Hematopoietic multipotent progenitor cell treated with erythropoietin and hydrocortisone succinate and interleukin-3 and kit ligand, for 4 days (in vitro differentiated cells): ENCODE measurements at regions not wholly inside any gene's neighbourhood (a gene's known extent, or its start where the extent isn't known, plus 50 kb on each side); places are given as distances from the start of the nearest gene placed in this dataset.
"Not testable (repeated sequence)": the region's sequence is repeated elsewhere in the genome, so short reads cannot be mapped to it uniquely, and the experiment has no call there.

ENCODE experiments used
- DNase-seq: peaks from one replicate; pipeline ENCODE4 v3.0.0-alpha.2; 2015

DNA sequence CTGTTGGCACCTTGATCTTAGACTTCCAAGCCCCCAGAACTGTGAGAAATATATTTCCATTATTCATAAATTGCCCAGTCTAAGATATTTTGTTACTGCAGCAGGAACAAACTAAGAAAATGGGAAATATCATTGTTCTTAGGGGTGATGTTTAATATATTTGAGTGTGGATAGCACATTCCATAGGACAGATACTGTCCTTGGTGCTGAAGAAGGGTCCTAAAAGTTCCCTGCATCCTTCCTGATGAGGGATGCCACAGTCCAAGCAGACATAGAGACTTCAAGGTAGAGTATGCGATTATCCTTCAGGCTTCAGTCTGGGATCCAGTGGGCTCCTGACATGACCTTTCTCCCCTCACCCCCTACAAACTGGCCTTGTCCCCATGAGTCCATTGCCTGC, 689.0 kb downstream of the TDRD15 start:
- no peak for DNase-seq

DNA sequence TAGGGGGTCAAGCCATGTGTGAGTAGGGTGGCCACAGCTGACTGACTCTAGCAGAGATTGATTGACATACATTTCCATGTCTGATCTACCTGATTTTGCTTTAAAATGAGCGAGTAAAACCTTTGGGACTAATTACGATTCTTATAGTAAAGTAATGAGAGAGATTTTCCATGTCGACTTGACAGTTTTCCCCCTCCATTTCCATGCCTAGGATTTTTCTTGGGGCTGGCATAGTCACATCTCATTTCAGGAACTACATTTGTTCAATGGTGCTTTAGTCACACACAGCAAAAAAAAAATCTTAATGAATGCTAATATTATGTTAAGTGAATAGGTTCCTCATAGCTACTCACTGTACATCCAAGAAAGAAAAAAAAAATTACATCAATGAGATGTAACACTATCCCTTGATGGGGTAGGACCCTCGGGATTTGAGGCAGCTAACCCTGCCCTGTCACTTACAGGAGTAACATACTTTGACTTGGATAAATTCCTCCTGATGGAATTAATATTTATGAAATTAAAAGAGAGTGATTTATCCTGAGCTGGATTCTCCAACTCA, 690.9 kb downstream of the TDRD15 start:
- no peak for DNase-seq

GRCh38 chr2:21818212-21818795, 694.5 kb downstream of the TDRD15 start:
- no peak for DNase-seq

GRCh38 chr2:21819454-21819853, 695.7 kb downstream of the TDRD15 start:
- no peak for DNase-seq

DNA sequence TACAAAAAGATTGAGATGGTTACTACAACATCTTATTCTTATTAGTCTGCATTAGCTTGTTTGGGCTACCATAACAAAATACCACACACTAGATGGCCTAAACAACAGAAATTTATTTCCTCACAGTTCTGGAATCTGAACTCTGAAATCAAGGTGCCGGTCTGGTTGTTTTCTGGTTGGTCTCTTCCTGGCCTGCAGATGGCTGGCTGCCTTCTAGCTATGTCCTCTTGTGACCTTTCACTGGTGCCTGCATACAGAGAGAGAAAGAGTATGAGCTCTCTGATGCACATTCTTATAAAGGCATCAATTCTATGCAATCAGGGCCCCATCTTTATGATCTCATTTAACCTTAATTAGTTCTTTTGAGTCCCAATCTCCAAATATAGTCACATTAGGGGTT, 696.5 kb downstream of the TDRD15 start:
- no peak for DNase-seq

- no peak for DNase-seq
Observed at GRCh38 chr2:21821672-21822227, 698.0 kb downstream of the TDRD15 start.

- no peak for DNase-seq
Observed at GRCh38 chr2:21822505-21822904, 698.7 kb downstream of the TDRD15 start.

DNA sequence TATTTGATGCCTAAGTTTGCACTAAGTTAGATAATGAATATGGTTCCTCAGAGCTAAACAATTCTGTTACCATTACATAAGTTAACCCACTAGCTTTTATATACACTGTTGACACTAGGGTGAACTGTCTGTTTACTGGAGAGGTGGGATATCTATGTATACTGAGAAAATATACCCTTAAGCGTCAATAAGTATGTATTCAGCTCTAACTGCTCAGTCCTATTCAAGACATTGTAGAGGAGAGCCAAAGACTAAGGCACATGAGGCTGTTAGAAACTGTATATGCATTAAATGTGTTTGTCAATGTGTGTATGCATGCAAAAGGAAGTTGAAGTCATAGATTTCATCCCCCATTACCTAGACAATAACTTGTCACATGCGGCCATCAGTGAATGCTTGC, 710.0 kb downstream of the TDRD15 start:
- DNase-seq = no peak

- DNase-seq = no peak
Observed at GRCh38 chr2:21836261-21836660, 712.5 kb downstream of the TDRD15 start.

- no peak for DNase-seq
Observed at GRCh38 chr2:21836719-21837118, 713.0 kb downstream of the TDRD15 start.

DNA sequence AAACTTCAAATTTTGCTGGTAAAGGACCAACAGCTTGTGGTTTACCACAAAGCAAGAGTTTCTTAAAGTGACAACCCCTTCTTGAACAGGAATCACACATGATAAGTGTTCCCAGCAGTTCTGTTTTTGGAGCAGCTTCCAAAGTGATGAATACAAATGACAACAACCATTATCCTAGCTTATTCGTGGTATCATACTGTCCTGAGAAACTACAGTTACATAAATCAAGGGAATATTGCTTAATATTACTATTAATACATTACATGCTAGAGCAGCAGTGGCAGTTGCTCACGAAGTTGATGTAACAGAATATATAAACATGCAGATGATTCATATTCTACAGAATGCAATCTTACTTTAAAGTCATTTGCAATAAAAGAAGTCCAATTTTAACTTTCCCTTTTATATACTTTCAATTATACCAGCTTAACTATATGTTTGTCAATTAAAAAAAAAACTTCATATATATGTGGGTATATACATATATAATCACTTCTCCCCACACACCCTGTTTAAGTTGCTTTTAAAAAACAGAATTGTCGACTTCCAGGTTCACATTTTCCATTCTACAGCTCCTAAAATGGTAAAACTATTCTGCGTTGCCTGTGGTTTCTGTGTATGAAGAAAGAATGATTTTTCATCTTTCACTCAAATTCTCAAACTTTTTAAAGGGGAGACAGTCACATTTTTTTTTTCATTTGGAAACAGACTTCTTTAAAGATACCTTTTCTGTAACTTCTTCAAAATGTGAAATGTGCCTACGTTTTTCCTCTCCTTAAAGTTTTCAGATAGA, 713.6 kb downstream of the TDRD15 start:
- DNase-seq = no peak

DNA sequence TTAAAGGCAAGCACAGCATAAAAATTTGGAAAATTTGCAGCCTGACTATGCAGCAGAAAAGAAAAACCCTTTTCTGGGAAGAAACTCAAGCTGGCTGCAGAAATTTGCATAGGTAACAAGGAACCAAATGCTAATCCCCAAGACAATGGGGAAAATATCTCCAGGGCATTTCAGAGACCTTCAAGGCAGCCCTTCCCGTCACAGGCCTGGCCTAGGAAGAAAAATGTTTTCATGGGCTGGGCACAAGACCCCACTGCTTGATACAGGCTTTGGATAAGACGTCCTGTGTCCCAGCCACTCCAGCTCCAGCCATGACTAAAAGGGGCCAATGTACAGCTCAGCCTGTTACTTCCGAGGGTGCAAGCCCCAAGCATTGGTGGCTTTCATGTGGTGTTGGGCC, 717.6 kb downstream of the TDRD15 start:
- DNase-seq = no peak

GRCh38 chr2:21850367-21850766, 726.6 kb downstream of the TDRD15 start:
- not testable (repeated sequence) for DNase-seq

DNA sequence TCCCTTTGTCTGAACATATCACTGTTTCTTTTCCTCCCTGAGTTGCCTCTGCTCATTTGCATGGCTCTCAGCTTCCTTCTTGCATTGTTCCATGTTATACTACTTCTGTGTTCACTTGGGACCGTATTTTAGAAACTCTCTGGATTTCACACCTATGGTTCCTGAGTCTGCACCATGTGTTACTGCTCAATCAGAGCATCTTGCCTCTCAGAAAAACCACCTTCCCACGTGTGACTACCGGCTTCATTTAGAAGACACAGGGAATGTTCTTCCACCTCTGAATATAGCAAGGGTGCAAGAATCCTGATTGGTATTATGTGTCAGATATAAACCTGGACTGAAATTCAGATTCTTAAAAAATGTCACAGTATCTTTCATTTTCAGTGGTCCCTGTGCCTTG, 731.2 kb downstream of the TDRD15 start:
- DNase-seq = no peak

DNA sequence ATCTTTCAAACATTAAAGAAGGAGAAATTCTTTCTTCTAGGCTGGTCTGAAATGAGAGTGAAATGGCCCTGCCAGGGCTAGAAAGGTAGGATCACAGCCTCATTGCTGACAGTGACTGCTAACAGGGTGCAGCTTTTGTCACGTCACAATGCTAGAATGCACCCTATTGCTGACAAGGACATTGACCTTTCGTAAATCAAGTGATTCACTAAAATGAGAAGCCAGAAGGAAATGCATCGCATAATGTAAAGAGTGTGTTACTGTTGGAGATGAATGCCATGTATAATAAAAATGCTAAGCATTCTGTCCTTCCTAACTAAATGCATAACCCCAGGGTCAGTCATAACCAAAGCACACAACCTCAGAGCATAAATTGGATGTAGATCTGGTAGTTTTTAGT, 732.9 kb downstream of the TDRD15 start:
- no peak for DNase-seq

GRCh38 chr2:21860907-21861306, 737.1 kb downstream of the TDRD15 start:
- DNase-seq = no peak

GRCh38 chr2:21866316-21866715, 742.5 kb downstream of the TDRD15 start:
- no peak for DNase-seq

DNA sequence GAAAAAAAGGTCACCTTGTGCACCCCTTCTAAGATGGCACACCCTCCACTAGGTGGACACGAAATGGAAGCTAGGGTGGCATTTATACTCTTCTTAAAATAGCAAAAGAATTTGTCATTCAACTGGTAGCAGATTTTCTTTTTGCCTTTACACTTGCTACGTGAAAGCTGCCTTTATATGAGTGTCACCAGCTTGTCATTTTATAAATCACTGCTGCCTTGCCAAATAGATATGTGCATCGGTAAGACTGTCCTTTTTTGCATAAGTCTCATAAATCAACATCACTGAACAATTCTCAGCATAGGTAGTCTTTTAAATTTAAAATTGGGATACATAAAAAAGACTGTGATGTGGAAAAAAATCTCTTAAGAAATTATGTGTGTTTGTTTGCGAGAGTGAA, 764.1 kb downstream of the TDRD15 start:
- no peak for DNase-seq

DNA sequence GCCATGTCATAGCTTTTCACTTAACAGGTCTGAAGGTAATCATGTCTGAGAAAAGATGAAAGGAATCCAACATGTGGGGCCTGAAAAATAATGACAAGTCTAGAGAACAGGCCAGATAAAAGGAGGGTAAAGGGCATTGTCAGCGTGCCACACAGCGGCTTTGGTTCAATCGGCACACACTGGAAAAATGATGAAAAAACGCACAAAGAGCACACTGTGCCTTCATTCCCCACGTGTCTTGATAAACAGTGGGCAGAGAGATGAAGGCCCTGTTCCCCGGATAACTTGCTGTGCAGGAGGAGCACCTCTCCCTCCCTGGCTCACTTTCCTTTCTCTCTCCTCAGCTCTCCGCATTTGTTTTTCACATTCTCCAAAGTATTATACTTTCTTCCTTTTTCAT, 766.3 kb downstream of the TDRD15 start:
- no peak for DNase-seq

GRCh38 chr2:21890716-21891115, 766.9 kb downstream of the TDRD15 start:
- DNase-seq = no peak

- DNase-seq = no peak
Observed at GRCh38 chr2:21891191-21891590, 767.4 kb downstream of the TDRD15 start.

DNA sequence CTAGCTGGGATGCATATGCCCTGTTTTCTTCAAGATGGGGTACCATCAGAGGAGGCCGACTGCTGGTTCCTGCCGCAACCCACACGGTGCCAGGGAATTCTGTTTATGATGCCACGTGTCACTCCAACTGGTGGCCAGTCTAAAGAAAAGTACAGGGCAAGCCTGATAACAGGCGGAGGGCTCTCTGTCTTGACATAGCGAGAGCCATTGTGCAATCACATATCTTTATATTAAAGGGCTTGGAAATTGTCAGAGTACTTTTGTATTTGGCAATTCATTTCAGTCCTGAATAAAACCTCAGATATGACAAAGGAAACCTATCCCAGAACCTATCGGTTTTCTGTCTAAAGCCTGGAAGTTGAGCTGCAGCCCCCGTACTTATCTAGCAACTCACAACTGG, 768.4 kb downstream of the TDRD15 start:
- no peak for DNase-seq

DNA sequence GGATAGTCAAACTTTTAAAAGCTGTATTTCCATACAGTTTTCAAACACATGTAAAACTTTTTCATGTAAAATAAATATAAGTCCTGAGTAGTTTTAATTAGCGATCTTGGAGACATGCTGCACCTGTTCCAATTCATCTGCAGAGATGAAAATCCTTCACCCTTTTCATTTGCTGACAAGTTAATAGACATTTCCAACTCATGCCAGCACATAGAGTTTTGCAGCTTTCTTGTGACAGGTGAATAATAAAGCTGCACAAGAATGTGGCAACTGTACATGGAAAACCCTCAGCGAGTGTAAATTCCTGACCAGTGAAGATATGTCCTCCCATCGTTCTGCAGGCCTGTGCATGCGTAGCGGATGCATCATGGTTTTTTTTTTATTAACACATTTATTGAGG, 771.4 kb downstream of the TDRD15 start:
- no peak for DNase-seq

DNA sequence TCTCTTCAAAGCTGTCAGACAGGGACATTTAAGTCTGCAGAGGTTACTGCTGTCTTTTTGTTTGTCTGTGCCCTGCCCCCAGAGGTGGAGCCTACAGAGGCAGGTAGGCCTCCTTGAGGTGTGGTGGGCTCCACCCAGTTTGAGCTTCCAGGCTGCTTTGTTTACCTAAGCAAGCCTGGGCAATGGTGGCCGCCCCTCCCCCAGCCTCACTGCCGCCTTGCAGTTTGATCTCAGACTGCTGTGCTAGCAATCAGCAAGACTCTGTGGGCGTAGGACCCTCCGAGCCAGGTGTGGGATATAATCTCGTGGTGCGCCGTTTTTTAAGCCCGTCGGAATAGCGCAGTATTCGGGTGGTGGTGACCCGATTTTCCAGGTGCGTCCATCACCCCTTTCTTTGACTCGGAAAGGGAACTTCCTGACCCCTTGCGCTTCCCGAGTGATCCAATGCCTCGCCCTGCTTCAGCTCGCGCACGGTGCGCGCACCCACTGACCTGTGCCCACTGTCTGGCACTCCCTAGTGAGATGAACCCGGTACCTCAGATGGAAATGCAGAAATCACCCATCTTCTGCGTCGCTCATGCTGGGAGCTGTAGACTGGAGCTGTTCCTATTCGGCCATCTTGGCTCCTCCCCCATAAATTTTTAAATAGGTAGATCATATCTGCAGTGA, 785.1 kb downstream of the TDRD15 start:
- DNase-seq = not testable (repeated sequence)
